ENCODE measurements at regions not wholly inside any gene's neighbourhood (a gene's known extent, or its start where the extent isn't known, plus 50 kb on each side); places are given as distances from the start of the nearest gene placed in this dataset.

- no peak for TF ChIP-seq EZH2 (IDR thresholded peaks at IDR 0.05; ENCODE audit: insufficient read depth, poor library complexity, severe bottlenecking)
- no peak for TF ChIP-seq EZH2phosphoT487 (IDR thresholded peaks at IDR 0.05; ENCODE audit: insufficient read depth, low read depth)
Measured at GRCh38 chr1:81170721-81171120, 630.0 kb upstream of the ADGRL2 start.

Measured in GM23248 (cell line).